ENCODE measurements at regions not wholly inside any gene's neighbourhood (a gene's known extent, or its start where the extent isn't known, plus 50 kb on each side); places are given as distances from the start of the nearest gene placed in this dataset.

DNA sequence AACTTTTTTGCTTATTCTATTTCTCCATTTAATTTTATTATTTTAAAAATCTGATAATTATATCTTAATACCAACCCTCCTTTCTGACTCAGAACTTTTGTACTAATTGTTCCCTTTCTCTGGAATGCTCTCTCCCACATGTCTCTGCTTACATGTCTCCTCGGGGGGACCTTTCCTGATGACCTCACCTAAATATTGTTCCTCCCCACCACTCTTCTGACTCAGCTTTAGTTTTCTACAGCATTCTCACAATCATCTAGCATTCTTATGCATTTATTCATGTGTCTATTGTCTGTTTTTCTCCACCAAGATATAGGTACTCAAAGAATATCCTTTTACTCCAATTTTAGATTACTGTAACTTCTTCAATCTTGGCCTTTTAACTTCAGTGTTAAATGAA is 128.7 kb downstream of the MSL3 start:
- TF ChIP-seq, protein P1, sequence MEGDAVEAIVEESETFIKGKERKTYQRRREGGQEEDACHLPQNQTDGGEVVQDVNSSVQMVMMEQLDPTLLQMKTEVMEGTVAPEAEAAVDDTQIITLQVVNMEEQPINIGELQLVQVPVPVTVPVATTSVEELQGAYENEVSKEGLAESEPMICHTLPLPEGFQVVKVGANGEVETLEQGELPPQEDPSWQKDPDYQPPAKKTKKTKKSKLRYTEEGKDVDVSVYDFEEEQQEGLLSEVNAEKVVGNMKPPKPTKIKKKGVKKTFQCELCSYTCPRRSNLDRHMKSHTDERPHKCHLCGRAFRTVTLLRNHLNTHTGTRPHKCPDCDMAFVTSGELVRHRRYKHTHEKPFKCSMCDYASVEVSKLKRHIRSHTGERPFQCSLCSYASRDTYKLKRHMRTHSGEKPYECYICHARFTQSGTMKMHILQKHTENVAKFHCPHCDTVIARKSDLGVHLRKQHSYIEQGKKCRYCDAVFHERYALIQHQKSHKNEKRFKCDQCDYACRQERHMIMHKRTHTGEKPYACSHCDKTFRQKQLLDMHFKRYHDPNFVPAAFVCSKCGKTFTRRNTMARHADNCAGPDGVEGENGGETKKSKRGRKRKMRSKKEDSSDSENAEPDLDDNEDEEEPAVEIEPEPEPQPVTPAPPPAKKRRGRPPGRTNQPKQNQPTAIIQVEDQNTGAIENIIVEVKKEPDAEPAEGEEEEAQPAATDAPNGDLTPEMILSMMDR (IDR thresholded peaks at IDR 0.05; ENCODE audit: control extremely low read depth, extremely low read depth, low read depth, missing control alignments) = no peak
- CTCF ChIA-PET = interaction anchor here (2.0 kb wide), 1 partner anchor 12 kb away, joined by 8 read pairs; no protein-coding TSS in a partner anchor
- POLR2A ChIA-PET = no interaction called here
- no peak for DNase-seq (ENCODE audit: extremely low spot score)

DNA sequence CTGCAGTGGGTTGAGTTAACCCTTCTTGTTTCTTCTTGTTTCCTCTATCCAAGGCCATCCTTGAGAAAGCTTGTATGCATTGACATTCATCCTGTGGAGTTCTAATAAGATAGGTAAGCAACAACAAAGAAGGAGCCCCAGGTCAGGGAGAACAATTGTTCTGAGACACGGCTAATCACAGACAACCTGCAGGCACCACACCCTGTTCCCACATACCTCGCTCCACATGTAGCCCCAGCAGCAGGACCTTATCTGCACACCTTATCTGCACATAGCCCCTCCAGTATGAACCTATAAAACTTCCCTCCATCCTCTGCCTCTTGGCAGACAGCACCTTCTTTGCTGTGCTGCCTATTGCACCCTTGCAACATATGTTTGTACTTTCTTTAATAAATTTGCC is 129.1 kb downstream of the MSL3 start:
- CTCF ChIA-PET = interaction anchor here (2.0 kb wide), 1 partner anchor 13 kb away, joined by 8 read pairs; no protein-coding TSS in a partner anchor
- TF ChIP-seq, protein P1 (IDR thresholded peaks at IDR 0.05; ENCODE audit: control extremely low read depth, extremely low read depth, low read depth, missing control alignments) = no peak
- DNase-seq (ENCODE audit: extremely low spot score) = no peak
- POLR2A ChIA-PET = no interaction called here

DNA sequence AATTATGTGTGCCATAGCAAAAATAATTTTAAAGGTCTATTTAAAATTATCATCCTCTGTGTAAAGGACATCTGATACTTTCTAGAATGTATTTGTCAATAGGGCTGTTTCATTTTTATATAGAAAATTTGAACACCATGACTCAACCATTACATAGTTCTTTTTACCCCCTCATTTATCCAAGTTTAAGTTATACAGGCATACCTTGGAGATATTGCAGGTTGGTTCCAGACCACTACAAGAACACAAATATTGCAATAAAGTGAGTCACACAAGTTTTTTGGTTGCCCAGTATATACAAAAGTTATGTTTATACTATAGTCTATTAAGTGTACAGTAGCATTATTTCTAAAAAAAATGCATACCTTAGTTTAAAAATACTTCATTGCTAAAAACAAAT is 130.4 kb downstream of the MSL3 start:
- ChIA-PET CTCF (no interaction called here), POLR2A (no interaction called here)
- no peak for DNase-seq (ENCODE audit: extremely low spot score)
- TF ChIP-seq, protein P1 (IDR thresholded peaks at IDR 0.05; ENCODE audit: control extremely low read depth, extremely low read depth, low read depth, missing control alignments) = no peak

DNA sequence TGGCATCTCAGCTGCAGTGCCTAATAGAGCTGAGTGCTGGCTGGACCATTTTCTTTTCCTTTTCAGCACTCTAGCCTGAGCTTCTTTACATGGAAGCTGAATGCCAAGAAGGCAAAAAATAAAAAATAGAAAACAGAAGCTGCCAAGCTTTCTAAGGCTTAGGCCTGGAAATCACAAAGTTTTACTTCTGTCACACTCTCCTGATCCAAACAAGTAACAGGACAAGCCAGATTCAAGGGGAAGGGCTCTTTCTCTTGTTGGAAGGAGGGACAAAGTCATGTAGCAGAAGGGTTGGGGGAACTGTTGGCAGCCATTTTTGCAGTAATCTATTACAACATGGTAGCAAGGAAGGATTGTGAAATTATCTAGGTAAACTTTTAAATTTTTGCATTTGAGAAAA is 131.8 kb downstream of the MSL3 start:
- ChIA-PET CTCF (interaction anchor here (1.4 kb wide), 1 partner anchor 15 kb away, joined by 5 read pairs; no protein-coding TSS in a partner anchor), POLR2A (no interaction called here)
- TF ChIP-seq, protein P1 (IDR thresholded peaks at IDR 0.05; ENCODE audit: control extremely low read depth, extremely low read depth, low read depth, missing control alignments) = no peak
- DNase-seq (ENCODE audit: extremely low spot score) = no peak

DNA sequence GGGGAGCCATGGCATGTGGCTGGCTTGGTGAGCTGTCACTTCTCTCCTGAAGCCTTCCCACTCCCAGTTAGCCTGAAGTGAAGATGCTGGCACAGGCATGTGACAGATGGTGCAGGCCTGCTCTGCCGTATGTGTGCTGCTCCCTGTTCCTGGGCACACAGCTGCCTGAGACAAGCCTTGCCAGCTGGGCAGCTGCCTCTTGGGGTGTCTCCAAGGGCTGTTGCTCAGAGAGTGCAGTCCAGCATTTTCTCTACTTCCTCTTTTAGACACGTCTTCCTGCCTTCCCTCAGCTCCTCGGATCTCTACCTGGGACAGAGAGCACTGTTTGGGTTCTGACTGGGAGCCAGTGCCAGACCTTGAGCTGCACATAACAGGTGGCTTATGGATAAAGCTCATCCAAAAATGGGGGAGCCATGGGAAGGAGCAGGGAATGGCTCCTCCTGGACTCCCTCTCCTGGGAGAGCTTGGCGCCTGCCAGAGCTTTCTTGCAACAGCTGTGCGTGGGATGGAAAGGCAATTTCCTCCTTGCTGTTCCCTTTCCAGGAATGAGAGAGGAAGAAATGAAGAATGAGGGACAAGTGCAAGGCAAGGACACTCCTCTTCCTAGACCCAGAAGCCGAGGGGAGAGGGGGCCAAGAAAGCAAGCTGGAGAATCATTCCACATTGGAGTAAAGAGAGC is 132.9 kb downstream of the MSL3 start:
- TF ChIP-seq, protein P1 (IDR thresholded peaks at IDR 0.05; ENCODE audit: control extremely low read depth, extremely low read depth, low read depth, missing control alignments) = no peak
- DNase-seq (ENCODE audit: extremely low spot score) = no peak
- CTCF ChIA-PET = interaction anchor here (1.4 kb wide), 1 partner anchor 14 kb away, joined by 5 read pairs; no protein-coding TSS in a partner anchor
- POLR2A ChIA-PET = no interaction called here

DNA sequence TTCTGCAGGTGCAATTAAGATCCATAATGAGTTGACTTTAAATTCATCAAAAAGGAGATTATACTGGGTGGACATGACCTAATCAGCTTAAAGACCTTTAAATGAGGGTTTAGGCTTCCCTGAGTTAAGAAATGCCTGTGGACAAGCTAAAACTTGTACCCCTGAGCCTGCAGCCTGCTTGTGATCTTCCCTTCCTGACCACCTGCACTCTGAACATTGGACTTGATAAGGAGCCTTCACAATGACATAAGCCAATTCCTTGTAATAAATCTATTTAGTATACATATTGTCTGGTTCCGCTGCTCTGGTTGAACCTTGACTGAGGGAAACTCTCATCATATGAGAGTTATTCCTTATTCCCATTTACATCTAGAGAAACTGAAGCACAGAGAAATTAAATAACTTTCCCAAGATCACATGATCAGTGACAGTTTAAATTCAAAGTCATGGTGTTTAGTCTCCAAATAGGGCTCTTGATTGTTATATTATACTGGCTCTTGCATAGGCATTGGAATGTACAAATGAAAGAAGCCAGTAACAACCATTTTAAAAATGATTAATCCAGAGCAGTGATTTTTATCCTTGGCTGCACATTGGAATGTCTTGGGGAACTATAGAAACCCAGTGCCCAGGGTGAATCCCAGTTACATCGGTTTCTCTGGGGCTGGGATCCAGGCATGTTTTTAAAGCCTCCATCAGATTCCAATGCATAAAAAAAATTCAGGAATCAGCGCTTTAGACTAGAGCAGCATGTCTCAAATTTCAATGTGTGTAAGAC is 136.1 kb downstream of the MSL3 start:
- POLR2A ChIA-PET = no interaction called here
- TF ChIP-seq, protein P1 (IDR thresholded peaks at IDR 0.05; ENCODE audit: control extremely low read depth, extremely low read depth, low read depth, missing control alignments) = no peak
- DNase-seq (ENCODE audit: extremely low spot score) = no peak
- CTCF ChIA-PET = no interaction called here

All from GM10248 (cell line).